Thyroid gland (tissue), 4 donors: ENCODE measurements at regions not wholly inside any gene's neighbourhood (a gene's known extent, or its start where the extent isn't known, plus 50 kb on each side); places are given as distances from the start of the nearest gene placed in this dataset.

Experiments used
- CTCF ChIP-seq, 6 experiments: fragments of 200-600 bp in 3 of 6; fragments of 450-650 bp in 3 of 6; sonication (generic) in 3 of 6; IDR thresholded peaks; one replicate each; pipeline ENCODE4 v1.5.1; 2016 to 2019; ENCODE audit warnings: antibody characterized with exemption in 6 of 6, mild to moderate bottlenecking in 2 of 6, inconsistent platforms in 1 of 6, moderate library complexity in 1 of 6
- POLR2A ChIP-seq, 2 donors: fragments of 450-650 bp; IDR thresholded peaks; one replicate each; pipeline ENCODE4 v1.6.1; 2017; ENCODE audit warnings: antibody characterized with exemption in 2 of 2, mild to moderate bottlenecking in 2 of 2, moderate library complexity in 1 of 2

- TF ChIP-seq POLR2A (IDR thresholded peaks at IDR 0.05) (no peak), CTCF (IDR thresholded peaks at IDR 0.05) (no peak)
These were observed 369.3 kb upstream of the VRK2 start for GRCh38 chr2:57677296-57677695.
